Ammon's horn (tissue), 1 donor: ENCODE measurements at regions not wholly inside any gene's neighbourhood (a gene's known extent, or its start where the extent isn't known, plus 50 kb on each side); places are given as distances from the start of the nearest gene placed in this dataset.

Source experiments
- DNase-seq: peaks from one replicate; pipeline ENCODE4 v3.0.0-alpha.2; 2016; ENCODE audit warnings: low spot score

DNA sequence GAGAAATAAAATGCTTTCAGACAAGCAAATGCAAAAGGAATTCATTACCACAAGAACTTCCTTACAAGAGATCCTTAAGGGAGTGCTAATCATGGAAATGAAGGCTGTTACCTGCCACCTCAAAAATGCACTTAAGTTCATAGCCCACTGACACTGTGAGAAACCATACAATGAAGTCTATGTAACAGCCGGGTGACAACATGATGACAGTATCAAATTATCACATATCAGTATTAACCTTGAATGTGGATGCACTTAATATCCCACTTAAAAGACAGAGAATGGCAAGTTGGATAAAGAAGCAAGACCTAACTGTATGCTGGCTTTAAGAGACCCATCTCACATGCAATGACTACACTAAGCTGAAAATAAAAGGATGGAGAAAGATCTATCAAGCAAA lies 403.4 kb upstream of the MC4R start:
- DNase-seq = no peak

DNA sequence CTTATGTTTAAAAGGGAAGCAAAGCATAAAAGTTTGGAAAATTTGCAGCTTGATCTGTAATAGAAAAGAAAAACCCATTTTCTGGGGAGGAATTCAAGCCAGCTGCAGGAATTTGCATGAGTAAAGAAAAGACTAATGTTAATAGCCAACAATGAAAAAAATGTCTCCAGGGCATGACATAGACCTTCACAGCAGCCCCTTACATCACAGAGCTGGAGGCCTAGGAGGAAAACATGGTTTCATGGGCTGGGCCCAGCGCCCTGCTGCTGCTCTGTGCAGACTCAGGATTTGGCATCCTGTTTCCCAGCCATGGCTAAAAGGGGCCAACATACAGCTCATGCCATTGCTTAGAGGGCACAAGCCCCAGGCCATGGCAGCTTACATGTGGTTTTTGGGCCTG lies 411.6 kb upstream of the MC4R start:
- no peak for DNase-seq

DNA sequence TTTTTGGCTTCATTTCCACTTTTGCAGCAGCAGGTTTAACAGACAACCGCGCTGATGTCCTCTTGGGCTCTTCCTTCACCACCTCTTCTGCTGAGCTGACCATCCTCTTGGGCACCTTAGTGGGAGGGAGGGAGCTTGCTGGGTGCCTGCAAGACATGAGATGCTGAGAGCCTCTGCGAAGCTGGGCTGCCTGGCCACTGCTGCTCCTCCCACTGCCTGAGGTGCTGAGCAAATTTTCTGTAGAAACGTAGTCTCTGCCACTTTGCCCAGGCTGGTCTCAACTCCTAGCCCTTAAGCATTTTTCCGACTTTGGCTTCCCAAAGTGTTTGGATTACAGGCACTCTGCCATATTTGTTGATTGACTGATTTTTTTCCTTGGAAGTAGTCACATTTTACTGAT lies 422.2 kb upstream of the MC4R start:
- DNase-seq = no peak

DNA sequence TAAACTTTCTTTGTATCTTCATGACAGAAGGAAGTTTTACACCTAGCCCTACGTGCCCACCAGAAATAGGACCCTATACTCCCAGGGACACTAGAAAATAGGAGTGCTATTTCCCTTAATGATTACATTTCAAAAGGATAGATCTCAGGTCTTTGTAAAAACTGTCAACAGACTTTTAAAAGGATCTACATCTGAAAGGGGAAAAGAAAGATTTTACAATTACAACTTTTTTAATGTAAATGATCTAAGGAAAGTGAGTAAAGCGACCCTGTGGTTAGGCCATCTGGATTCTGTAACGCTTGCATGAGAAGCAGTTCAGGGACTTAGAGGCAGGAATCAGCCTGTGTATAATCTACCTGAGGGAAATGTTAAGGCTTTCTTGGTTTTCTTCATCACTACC lies 431.8 kb upstream of the MC4R start:
- DNase-seq = no peak

DNA sequence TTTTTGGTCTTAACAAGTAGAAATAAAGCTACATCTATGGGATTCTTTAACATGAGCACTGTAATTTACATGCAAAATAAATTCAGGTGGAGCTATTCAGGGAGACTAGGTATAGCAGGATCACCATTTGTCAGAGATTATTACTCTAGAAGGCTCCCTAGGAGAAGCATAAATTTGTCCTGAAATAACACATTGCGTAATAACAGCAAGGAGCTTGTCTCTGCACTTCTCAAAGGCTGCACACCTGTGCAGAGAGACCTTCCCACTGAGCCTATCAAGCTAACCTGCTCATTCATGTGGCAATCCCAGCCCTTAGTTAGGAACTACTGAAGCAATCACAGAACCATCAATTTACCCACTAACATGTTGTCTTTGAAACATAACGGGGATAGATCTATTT lies 437.4 kb upstream of the MC4R start:
- no peak for DNase-seq

DNA sequence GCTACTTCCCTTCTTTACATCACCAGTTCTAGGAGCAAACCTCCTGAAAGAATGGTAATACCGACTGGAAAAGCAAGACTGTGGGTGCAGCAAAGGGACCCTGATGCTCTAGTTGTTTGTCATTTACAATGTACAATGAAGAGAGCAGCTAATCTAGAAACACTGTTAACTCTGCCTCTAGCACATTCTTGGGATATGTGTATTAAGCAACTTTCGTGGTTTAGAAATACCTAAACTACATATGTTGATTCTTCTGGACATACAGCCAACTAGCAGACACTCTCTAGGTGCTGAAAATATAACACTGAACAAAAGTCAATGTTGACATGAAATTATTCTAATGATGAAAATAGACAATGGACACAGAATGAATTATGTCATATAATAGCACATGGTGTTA lies 440.3 kb upstream of the MC4R start:
- DNase-seq = no peak

DNA sequence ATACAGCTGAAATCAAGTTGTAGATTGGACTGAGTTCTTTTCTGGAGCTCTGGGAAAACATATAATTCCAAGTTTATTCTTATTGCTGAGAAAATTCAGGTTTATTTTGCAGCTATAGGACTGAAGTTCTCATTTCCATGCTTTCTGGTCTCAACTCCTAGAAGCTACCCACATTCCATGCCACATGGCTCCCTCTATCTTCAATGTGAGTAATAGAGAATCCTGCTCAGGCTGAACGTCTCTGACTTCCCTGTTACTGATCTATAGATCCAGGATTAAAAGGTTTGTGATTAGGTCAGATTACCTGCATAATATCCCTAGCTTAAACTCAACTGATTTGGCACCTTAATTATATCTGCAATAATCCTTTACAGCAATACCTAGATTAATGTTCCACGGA lies 453.8 kb upstream of the MC4R start:
- DNase-seq = no peak

DNA sequence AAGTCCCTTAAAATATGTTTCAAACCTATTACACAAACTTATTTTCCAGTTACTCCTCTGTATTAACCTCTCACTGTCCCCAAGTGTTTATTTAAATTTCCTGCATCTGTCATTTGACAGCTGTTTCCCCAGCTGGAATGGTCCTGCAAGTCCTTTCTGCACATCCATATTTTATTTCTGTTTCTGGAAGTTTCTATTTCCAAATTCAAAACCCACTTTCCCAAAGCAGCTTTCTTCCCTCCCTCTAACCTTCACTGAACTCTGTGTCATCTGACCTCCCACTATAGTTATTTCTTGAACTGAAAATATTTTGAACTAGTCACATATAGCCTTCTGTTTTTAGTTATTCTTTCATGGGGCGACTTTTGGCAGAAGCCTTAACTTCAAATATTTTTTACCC lies 459.4 kb upstream of the MC4R start:
- DNase-seq = no peak

DNA sequence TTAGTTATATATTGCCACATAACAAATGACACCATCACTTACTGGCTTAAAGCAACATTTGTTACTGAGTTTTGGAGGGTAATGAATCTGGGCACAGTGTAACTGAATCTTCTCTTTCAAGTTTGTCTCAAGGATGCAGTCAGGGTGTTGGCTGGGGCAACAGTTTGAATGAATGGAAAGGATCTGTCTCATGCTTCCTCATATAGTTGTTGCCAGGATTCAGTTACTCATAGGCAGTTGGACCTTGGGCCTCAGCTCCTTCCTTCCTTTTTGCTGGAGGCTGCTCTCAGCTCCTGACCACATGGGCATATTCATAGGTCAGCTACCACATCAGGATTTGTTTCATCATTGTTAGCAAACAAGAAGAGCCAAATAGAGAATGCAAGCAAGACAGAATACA lies 466.1 kb upstream of the MC4R start:
- DNase-seq = no peak

DNA sequence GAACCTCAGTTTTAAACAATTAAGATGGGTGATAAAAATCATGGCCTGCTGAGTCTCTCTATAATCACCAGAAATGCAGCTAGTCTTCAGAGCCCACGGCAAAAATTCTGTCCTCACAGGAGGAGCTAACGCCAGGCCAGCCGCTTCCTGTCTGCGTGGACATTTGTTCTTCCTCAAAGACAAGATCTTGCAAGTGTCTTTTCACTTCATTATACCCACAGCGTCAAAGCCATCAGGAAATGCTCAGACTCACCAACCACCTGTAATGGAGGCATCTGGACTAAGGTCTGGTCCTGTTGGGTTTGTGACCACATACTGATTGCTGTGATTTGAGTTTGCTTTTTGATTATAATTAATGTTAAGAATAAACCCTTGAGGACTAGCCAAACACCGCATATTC lies 473.8 kb upstream of the MC4R start:
- DNase-seq = no peak

DNA sequence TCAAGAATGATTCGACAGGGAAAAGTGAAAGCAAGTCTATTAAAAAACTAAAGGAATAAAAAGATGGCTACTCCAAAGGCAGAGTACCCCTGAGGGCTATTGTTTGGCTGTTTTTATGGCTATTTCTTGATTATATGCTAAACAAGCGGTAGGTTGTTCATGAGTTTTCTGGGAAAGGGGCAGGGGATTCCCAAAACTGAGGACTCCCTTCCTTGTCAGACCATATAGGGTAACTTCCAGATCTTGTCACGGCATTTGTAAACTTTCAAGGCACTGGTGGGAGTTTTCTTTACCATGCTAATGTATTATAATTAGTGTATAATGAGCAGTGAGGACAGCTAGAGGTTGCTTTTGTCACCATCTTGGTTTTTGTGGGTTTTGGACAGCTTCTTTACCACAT lies 474.9 kb upstream of the MC4R start:
- DNase-seq = no peak

DNA sequence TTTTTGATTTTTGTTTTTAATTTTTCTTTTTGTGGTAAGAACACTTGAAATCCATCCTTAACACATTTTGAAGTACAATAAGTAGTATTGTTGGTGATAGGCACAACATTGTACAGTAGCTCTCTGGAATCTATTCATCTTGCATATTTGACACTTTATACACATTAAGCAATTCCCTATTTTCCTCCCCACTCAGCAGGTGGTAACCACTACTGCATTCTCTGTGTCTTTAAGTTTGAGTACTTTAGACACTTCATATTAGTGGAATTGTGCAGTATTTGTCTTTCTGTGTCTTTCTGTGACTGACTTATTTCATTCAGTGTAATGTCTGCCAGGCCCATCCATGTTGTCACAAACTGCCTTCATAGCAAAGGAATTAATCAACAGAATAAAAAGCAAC lies 471.7 kb upstream of the CDH20 start:
- DNase-seq = no peak

DNA sequence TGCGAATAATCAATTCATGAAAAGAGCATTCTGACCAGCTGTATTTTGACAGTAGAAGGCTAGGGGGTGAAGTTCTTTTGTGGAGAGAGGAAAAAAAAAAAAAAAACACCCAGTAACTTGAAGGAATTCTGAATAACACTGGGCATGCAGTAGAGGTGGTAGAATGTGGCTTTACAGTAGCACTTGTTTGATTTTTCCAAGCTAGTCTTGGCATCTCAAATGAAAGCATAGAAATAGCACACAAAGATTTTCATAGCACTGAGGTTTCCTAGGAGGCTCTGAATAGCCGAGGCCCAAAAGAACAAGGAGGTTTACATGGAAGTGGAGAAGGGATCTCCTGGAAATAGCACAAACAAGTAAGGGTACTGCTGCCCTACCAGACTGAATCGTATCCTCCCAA lies 470.2 kb upstream of the CDH20 start:
- no peak for DNase-seq

DNA sequence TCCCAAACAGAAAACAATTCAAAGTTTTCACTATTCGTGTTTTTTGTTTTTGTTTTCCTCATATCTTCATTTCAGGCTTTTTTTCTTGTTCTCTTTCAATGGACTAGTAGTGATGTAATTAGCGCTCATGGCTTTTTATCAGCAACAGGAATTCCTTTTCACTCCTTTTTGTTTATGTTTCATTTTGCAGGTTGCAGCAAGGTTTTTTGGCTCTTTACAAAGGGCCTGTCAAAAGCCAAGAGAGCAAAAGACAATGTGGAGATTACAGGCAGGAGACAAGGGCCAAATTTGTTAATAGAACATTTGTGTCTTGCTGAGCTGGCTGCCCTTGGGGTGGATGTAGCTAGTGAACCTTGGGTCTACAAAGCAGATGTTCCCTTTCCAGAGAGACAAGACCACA lies 467.4 kb upstream of the CDH20 start:
- DNase-seq = no peak

DNA sequence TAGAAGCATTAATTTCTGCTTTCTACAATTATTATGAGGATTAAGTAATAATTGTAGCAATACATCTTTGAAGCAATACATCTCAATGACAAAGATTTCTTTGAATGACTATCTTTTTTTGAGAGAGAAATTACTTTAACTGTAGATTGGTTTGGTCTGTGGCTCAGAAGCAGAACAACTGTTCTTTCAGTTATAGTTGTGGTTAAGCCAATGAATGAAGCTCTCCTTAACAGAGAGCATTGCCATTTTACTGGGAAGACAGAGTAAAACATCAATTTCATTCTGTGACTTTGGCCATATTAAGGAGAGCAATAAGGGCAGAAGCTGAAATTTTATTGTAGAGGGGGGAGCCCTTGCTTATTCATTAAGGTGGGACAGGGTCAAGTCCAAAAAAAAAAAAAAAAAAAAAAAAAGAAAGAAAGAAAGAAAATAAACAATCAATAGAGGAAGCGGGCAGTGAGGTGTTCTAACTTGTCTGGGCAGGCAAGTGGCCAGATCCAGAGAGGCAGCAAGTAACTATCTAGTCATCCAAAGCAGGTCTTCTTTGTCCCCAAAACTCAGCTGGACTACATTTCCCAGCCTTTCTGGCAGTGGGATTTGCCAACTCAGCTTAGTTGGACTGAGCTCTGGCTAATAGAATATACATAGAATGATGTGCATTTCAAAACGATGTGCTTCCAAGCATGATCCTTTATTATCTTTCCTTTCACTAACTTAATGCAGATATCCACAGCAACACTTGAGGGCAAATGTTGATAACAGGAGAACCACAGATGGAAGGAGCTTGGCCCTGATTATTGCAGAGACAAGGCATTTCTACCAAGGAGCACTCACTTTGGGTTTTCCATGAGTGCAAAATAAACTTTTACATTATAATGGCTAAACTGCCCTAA lies 462.7 kb upstream of the CDH20 start:
- DNase-seq = no peak

DNA sequence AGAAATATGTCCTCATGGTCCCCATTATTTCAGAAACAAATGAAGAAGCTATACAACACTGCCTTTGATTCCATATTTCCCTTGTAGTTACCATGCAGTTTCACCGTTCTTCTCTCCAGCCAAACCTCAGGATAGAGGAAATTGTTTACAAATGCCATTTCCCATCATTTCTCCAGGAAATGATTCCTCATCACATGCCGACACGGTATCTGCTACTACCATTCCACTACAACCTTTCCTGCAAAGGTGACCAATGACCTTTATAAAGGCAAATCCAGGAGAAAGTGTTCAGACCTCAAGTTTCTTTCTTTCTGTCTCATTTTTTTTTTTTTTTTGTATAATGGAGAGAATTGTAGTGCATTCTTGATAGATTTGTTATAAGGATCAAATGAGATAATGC lies 460.8 kb upstream of the CDH20 start:
- DNase-seq = no peak

DNA sequence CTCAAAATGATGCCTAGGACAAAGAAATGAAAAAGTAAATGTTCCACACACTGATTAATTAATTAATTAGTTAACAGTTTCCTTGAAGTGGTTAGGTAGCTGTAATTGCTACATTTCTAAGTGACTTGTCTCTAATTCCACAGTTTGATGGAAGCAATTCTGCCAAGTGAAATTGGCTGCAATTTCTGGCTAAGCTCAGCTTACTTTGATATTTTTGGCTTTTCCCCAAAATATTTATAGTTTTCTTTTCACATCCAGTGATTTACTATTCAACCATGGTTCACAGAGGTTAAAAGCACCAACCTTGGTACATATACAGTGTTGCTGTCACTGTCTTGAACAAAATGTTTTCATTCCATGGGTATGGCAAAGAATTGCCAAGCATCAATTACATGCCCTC lies 459.5 kb upstream of the CDH20 start:
- no peak for DNase-seq

DNA sequence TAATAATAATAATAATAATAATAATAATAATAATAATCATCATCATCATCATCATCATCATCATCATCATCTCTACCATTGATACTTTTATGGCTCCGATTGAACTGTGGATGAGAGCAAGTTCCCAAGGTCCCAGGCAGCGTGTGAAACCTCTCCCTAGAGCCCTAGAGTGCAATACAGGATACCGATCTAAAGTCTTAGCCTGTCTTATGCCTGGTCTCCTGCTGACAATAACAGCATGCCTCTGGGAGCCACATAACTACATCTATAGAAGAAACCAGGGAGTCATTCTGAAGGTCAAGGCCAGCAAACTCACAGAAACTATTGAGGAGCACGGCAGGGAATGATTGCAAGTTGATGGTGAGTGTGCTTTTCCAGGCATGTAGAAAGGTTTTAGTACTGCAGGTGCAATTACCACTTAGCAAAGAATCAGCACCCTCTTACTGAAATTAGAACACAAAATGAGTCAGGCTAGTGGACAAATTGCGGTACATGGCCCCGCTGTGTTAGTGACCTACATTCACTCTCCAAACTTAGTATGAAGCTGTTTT lies 457.2 kb upstream of the CDH20 start:
- DNase-seq = no peak

DNA sequence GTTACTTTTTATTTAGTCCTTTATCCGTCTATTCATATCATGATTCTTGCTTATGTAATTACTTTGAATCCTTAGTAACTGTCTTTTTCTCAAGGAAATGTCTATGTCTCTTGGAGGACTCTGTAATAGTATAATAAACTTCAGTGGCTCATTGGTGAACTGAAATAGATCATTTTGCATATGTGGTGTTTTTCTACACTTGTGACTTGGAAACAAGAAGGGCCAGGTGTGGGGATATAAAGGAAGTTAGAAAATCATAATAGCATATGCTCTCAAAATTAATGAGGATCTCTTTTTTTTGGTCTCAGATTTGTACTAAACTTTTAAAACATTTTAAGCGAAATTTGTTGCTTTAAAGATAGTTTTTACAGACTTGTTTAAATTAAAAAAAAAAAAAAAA lies 453.0 kb upstream of the CDH20 start:
- no peak for DNase-seq

DNA sequence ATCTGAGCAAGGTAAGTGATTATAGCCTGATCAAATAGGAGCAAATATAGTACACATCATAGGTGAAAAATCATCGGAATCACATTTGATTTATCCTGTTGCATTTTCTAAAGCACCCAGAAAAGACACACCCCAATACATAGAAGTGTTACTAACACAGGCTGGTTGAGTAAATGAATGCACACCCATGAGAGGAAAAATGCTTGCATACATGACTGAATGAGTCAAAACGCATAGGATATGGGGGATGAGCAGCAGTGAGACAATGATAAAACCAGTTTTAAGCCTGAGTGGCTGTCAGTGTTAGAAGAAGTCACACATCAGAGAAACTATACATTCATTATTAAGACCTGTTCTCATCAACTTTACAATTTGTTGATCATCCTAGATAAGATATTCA lies 449.6 kb upstream of the CDH20 start:
- DNase-seq = no peak

DNA sequence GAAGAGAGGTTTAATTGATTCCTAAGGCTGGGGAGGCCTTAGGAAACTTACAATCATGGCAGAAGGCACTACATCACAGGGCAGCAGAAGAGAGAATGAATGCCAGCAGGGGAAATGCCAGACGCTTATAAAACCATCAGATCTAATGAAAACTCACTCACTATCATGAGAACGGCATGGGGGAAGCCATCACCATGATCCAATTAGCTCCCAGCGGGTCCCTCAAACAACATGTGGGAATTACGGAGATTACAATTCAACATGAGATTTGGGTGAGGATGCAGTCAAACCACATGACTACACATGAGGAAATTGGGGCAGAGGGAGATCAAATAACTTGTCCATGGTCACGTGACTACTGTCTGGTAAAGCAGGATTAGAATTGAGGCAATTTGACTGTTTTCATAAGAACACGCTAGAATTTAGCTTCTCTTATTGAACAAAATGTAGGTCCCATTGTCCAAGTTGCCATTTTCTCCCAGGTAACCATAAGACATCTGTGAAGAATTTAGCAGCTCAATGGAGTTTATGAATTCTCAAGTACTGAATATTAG lies 445.1 kb upstream of the CDH20 start:
- DNase-seq = no peak

DNA sequence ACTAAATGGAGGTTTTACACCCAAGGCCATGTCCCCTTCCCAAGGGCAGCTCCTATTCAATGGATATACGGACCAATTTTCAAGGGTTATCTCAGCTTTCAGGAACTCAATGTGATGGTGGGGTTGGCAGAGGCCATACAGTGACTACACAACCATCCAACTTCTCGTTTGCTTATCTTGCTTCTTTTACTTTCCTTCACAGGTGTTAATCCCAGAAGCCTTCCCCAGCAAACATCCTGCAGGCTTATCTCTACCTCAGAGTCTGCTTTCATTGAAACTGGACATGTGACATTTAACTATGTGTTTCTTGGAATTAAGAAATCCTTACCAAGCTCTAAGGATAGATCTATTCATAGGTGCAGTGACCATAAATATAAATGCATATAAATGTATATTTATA lies 443.8 kb upstream of the CDH20 start:
- DNase-seq = no peak

DNA sequence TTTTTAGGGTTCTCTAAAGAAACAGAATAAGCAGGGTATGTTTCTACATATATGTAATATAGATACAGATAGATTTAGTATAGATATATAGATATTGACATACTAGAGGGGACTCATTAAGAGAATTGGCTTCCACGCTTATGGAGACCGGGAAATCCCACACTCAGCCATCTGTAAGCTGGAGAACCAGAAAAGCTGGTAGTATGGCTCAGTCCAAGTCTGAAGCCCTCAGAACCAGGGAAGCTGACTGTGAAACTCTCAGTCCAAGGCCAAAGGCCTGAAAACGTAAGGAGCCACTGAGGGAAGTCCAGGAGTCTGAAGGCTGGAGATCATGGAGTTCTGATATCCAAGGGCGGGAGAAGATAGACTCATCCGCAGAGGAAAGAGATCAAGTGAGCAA lies 441.3 kb upstream of the CDH20 start:
- DNase-seq = no peak

DNA sequence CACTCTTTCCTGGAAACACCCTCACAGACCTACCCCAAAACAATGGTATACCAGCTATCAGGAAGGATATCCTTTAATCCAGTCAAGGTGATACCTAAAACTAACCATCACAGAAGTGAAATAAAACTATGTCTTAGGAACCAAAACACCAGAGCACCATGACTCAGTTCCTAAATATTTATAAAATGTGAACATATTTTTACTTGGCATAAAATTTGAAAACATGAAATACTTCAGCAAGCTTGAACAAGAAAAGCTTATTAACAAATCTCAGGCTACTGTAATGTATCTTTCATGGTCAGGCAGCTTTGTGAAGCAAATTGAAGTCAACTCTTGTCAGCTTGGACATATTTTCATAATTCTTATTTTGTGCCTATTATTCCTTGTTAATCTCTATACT lies 440.8 kb upstream of the CDH20 start:
- no peak for DNase-seq
